Astrocyte (in vitro differentiated cells and primary cell): ENCODE measurements at regions not wholly inside any gene's neighbourhood (a gene's known extent, or its start where the extent isn't known, plus 50 kb on each side); places are given as distances from the start of the nearest gene placed in this dataset.

Experiments
- CTCF ChIP-seq: IDR thresholded peaks from 2 replicates; pipeline ENCODE4 v1.5.1; 2011; ENCODE audit warnings: low read depth, mild to moderate bottlenecking, inconsistent platforms, low read length, moderate library complexity; ENCODE audit not compliant: insufficient read depth
- EZH2 ChIP-seq: IDR thresholded peaks from 2 replicates; pipeline ENCODE4 v1.6.1; 2012; ENCODE audit warnings: mild to moderate bottlenecking, low read length, inconsistent platforms; ENCODE audit not compliant: insufficient read depth

DNA sequence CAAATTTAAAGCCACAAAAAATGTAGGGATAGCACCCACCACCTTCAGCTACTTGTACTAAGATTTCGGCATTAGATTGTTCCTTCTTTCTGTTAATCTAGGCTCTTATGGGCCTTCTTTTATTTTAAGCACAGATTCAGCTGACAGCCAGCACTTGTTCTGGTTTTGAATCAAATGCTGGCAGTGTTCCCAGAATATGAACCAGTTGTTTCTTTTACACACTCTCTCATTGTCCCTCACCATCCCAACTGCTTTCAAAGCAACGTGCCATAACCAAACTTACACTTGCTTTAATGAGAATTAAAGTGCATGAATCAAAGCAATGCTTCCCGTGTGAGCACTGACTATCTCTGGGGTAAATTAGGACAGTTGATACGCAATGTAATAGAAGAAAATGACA lies 744.5 kb upstream of the FAM241A start:
- TF ChIP-seq CTCF (no peak), EZH2 (no peak)
